NOMO-1 treated with dmso at 0.1 percent for 144 hours (cell line): ENCODE measurements at regions not wholly inside any gene's neighbourhood (a gene's known extent, or its start where the extent isn't known, plus 50 kb on each side); places are given as distances from the start of the nearest gene placed in this dataset.

Experiments used
- DNase-seq: peaks from one replicate; lab custom pipeline; 2025; ENCODE audit not compliant: unreplicated experiment; lab: John Stamatoyannopoulos, UW

DNA sequence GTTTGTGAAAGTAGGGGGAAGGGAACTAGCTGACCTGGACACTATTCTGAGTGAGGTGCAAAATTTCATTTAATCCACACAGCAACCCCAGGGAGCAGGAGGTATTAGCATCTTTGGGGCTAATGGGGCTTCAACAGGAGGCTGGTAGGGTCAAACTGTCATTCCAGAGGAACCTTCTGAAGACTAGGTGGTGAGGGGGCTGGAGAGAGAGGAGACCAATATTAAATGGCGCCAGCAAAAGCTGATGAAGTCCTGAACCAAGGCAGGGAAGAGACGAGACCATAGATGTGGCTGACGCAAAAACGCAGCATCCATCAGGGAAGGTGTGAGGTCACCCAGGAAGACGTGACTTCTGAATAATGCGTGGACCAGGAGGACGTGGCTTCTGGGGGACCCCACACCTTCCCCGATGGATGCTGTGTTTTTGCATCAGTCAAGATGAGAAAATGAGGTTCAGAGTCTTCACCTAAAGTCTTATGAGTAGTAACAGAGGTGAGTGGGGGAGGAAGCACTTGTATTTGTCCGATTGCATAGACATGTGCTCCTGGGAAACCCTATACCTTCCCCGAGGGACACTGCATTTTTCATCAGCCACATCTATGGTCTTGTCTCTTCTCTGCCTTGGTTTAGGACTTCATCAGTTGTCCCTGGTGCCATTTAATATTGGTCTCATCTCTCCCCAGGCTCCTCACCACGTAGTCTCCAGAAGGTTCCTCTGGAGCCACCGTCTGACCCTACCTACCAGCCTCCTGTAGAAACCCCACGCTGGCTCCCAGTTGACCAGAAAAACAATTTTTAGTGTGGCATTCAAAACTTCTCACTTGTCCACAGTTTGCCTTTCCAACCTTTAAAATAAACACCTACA lies 188.6 kb downstream of the MYCN start:
- no peak for DNase-seq

DNA sequence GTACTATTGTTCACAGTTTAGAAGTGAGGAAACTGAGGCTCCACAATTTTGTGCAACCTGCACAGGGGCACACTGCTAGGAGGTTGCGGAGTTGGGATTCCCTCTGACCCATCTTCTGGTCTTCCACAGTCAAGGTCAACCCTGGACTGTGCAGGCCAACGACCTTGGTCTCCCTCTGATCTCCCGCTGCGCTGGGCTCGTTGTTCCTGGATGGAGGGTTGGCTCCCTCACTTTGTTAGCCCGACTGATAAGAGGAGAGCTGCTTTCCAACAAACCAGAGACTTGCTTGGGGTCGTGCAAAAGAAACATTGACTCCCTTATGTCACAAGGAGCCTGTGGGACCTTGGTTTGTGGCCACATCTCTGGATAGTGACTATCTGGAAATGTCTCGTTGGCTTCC lies 187.6 kb downstream of the MYCN start:
- DNase-seq, result no peak

DNA sequence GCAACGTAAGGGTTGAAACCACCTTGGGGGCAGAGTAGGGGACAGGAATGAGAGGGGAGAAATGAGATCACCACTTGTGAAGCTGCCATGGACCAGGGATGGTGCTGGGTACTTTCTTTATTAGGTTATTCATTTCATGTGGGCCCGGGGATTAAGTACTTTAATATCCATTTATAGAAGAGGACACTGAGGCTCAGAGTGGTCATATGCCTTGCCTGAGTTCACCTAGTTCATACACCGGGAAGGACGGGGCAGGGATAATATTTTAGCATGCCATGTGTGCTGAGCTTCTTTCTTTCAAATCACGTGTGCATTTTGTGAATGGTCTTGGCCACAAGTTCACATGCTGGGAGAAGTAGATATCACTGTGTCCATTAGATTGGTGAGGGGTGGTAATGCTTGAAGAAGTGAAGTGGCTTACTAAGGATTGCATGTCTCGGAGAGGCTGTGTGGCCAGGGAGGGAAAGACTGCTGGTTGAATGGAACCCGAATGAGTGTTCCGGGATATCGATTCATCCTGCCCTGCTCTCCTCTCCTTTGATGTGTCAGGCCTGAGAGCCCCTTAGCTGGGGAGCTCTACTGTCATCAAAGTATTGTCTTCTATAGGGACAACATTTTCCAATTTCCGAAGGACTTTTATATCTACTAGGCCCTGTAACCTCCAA lies 187.1 kb downstream of the MYCN start:
- no peak for DNase-seq

DNA sequence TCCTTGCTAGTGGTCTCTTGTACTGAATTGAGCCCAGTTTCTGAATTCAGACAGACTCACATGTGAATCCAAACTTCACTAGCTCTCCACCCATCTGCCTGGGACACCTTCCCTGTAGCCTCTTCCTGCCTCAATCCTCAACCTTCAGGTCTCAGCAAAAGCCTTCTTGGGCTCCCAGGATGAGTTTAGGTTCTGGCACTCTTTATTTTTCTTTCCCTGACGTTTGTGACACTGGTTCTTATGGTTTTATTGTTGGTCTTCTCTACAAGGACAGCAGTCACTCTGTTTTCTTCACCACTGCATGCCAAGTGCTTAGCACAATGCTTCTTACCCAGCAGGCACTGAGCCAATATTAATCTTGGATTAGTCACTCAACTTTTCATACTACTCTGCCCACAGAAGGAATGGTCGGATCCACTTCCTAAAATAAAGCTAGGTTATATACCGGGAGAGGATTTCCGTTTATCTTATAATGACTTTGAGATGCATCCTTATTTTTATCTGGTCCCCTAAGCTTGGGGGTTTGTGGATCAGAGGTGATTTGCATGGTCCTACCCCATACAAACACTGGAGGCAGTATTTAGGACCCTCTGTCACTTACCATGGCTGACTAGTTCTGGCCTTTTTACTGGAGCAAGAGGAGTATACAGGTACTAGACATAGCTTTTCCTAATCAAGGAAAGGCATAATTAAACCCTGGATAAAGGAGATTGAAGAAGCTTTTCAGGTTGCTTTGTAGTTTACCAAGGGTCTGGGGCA lies 186.3 kb downstream of the MYCN start:
- DNase-seq, result no peak

DNA sequence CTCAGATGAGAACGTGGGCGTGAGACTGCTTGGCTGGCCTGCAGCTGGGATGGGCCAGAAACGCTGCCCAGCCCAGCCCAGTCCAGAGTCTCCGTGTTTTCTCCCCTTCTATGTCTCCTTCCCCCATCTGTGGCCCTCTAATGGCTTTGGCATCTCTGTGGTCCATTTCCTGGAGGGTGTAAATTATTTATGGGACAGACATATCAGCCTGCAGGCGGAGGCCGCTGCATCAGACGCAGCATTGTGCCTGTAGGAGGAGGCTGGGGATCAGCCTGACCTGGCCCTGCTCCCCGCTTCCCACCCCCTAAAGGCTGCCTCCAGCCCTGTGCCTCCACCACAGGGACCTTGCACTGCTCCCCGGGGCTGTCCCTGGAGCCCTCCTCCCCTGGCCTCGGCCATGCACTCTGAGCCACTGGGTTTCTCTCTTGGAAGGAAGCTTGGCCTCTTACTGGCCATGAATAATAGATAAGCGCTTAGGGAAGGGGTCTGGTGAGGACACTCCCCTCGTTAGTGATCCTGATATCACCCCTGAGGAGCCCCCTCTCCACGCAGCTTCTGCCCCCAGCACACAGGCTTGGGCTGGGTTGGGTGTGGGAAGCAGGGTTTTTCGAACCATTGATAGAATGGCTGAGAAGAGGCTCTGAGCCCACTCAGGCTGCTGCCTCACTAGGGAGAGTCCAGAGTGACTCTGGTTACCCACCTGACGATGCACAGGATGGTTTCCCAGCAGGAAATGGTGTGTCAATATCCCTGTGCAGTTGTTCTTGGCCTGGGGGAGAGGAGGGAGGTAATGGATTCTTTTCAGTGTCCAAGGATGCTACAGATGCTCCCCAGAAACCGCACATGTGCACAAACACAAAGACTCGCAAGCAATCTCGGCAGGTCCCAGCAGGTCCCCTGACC lies 185.5 kb downstream of the MYCN start:
- no peak for DNase-seq

DNA sequence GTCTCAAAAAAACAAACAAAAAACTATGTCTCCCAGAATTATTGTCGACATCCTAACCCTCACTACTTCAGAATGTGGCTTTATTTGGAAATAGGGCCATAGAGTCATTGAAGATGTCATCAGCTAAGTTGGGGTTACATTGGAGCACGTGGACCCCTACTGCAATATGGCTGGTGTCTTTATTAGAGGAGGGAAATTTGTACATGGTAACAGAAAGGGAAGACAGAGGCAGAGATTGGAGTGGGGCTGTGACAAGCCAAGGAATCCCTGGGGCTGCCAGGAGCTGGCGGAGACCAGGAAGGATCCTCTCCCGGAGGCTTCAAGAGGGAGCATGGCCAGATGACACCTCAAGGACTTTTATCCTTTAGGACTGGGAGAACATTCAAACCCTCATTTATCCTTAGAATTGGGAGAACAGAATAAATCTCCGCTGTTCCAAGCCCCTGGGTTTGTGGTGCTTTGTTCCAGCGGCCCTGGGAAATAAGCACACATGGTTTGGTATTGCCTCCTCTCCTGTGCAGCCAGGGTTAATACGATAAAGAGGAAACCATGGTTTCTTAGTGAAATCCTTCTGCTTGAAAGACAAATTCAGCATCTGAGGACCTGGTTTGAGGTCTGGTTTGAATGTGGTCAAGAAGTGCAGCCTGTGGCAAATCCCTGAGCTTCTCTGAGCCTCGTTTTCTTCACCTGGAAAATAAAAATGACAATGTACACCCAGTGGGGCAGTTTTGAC lies 184.7 kb downstream of the MYCN start:
- DNase-seq, result no peak

DNA sequence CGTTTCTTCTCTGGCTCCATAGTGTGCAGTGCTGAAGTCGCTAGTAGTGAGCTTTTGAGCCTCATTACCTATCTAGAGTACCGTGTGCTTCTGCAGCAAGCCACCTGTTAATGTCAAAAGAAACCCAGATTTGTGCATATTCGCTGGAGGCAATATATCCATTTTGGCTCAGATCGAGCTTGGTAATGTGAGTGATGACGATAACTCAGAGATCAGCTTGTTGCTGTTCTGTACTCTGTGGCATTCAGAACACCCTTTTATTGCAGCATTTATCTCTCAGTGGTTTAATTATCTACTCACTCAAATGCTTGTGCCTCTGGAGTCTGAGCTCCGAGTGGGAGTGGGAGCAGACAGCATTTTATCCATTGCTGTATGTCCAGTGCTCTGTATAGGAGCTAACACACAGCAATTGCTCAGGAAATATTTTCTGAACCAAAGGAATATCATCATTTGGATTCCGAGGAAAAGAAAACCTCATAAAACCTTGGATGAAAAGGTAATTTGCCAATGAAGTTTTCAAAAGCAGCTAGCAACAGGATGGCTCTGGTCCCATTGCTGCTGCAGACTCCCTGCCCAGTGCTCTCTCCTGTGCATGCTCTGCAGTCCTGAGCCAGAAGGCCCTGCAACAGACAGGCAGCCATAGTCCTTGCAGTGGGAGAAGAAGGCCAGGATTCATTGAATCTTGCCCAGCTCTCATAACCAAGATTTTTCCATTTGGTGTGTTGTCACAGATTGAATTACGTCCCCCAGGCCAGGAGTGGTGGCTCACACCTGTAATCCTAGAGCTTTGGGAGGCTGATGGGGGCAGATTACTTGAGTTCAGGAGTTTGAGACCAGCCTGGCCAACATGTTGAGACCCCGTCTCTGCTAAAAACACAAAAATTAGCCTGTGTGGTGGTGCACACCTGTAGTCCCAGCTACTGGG lies 183.8 kb downstream of the MYCN start:
- DNase-seq, result no peak

DNA sequence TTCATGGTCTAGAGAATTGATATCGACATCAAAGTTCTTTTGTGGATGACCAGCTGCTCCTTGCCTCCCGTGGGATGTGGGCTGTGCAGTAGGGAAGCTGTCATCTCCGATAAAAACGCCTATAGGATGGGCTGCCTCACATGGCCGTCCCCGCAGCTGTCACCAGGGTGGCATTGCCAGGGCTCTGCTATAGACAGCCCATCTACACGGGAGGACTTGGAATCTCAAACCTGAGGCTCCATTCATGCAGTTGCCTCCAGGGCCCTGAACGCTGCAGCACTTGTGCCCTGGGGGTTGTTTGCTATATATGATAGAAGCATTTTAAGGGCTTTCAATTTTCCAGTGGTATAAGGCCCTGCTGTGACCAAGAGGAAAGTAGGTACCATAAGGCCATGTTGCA lies 183.1 kb downstream of the MYCN start:
- DNase-seq, result no peak

DNA sequence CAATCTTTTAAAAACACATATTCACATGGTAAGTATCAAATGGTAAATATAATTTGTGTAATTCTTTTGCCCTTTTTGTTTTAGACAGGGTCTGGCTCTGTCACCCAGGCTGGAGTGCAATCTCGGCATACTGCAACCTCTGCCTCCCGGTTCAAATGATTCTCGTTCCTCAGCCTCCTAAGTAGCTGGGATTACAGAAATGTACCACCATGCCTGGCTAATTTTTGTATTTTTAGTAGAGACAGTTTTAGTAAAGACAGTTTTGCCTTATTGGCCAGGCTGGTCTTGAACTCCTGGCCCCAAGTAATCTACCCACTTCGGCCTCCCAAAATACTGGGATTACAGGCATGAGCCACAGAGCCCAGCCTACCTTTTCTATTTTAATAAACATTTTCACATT lies 182.2 kb downstream of the MYCN start:
- no peak for DNase-seq

DNA sequence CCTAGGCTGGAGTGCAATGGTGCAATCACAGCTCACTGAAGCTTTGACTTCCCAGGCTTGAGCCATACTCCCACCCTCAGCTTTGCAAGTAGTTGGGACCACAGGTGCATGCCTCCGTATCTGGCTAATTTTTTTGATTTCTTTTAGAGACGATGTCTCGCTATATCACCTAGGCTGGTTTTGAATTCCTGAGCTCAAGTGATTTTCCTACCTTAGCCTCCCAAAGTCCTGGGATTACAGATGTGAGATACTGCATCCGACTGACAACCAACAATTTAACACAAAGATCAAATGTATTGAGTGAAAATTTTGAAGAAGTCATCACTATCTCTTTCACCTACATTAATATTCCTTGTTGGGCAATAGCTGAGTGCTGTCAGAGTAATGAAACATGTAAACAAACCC lies 181.6 kb downstream of the MYCN start:
- no peak for DNase-seq

DNA sequence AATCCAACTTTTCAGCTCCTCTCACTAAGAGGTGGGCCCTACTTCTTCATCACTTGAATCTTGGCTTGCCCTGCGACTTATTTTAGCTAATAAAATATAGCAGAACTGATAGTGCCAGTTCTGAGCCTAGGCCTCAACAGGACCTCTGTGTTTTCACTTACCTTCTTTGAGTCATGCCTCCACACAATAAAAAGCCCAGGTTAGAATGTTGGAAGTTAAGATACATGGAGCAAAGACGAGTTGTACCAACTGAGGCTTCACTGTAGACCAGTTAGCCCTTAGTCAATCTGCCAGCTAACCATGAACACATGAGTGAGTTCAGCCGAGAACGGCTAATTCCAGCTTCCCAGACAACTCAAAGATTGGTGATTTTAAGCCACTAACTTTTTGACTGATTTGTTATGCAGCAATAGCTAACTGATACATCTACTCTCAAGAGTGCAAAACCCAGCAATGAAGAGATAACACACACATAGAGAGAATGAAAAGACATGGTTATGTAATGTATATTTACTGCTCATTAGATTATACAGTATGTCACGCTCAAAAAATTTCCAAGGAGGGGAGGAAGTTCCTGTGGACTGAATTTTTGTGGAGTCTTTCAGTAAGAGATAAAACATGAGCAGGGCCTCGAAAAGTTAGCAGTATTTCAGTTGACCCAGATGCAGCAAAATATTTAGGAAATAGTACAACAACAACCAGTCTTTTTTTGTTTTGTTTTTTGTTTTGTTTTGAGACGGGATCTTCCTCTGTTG lies 181.1 kb downstream of the MYCN start:
- DNase-seq, result no peak

DNA sequence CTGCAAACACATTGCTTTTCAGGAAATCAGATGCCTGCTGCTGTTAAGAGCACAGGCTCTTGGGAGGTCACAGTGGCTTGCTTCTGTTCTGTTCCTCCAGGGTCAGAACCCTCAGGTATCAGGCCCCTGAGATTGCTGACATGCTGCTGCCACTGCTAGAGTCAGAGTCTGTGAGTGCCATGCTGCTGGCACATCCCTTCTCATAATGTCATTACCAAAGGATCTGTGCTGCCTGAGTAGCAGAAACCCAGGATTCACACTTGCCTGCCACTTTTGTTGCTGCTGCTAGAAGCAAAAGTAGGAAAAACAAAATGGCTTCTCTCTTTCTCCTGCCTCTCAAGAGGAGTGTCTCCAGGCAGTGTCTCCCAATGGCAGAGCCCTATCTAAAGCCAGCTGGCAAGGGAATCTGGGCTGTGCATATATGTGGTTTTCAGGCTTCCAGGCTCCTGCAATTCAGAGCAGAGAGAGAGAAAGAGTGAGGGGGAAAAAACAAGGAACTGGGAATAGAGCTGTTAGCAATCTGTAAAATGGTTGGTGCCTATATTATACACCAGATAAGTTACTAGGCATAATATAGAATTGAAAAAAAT lies 180.3 kb downstream of the MYCN start:
- no peak for DNase-seq

DNA sequence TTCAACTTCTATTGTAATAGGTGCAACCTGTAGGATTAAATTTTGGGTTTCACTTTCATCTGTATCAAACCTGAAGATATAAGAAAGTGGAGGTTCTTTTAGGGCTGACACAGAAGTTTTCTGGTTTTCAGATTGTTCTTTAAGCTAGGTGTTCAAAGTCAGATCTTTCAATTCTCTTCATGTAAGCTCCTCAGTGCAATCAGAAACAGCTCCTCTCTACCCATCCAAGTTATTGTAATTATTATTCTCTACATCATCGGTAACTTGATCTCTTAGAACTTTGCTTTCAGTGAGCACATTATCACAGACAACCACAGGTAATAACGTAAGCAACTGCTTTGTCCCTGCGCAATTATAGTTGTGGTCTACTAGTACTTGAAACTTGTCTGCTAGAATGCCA lies 179.4 kb downstream of the MYCN start:
- DNase-seq, result no peak

DNA sequence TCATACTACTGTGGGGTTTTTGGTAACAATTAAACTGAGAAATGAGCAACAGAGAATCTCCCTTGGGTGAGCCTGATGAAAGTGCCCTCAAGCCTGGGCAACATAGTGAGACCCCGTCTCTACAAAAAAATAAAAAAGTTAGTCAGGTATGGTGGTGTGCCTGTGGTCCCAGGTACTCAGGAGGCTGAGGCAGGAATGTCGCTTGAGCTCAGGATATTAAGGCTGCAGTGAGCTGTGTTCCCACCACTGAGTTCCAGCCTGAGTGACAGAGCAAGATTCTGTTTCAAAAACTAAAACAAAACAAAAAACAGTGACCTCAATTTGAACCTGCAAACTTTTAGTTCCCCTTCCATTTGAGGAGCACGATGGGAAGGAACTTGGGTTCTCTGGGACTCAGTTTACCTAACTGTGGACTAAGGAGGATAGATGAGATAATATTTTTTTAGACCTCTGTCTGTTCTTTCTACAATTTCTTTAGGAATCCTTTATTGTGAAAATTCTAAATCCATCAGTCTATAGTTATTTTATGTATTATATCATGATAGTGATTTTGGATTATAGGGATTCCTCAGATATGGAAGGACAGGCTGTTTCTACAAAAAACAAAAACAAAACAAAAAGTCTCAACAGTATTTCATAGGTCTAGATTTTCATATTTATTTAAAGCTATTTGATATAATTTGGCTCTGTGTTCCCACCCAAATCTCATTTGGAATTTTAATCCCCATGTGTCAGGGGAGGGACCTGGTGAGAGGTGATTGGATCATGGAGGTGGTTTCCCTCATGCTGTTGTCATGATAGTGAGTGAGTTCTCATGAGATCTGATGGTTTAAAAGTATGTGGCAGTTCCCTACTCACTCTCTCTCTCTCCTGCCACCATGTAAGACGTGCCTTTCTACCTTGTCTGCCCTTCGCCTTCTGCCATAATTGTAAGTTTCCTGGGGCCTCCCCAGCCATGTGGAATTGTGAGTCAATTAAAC lies 178.6 kb downstream of the MYCN start:
- no peak for DNase-seq

DNA sequence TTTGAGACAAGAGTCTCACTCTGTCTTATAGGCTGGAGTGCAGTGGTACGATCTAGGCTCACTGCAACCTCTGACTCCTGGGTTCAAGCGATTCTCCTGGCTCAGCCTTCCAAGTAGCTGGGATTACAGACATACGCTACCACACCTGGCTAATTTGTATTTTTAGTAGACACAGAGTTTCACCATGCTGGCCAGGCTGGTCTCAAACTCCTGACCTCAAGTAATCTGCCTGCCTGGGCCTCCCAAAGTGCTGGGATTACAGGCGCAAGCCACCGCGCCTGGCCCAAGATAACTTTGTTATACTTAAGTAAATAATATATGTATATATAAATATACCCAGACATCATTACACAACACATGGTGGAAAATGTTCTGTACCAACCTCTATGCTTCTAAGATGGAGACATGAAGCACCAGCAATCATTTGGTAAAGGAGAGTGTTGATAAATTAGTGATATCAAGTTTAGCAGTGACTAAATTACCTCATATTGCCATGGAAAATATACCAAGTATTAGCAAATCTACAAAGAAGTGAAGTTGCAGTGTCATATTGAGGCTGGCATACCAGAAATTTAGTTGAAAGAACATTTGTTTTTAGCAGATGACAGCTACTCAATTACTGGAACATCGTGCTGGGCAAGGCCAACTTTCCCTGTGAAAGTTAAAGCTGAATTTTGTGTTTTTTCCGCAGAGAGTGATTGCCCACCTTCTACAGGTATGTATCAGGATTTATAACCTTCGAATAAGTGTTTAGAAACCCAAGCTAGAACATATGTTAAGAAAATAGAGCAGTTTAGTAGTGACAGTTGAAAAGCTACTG lies 177.7 kb downstream of the MYCN start:
- no peak for DNase-seq
